ENCODE measurements at regions not wholly inside any gene's neighbourhood (a gene's known extent, or its start where the extent isn't known, plus 50 kb on each side); places are given as distances from the start of the nearest gene placed in this dataset.
"Not testable (repeated sequence)": the region's sequence is repeated elsewhere in the genome, so short reads cannot be mapped to it uniquely, and the experiment has no call there.

GRCh38 chr6:80579391-80580023 is 473.0 kb downstream of the BCKDHB start:
- Histone ChIP-seq H3K4me1 (ENCODE audit: control insufficient read depth, insufficient read depth, low read length) (no peaks in the 10 kb centered on the region), H3K9ac (ENCODE audit: control insufficient read depth, insufficient read depth, low read length) (no peak overlapping the region), H3K4me2 (ENCODE audit: control insufficient read depth, insufficient read depth) (no peak overlapping the region), H3K79me2 (ENCODE audit: control insufficient read depth, insufficient read depth, low read length) (no peaks in the 10 kb centered on the region), H4K20me1 (ENCODE audit: control insufficient read depth, insufficient read depth) (no peaks in the 10 kb centered on the region), H3K27ac (ENCODE audit: control insufficient read depth, insufficient read depth) (no peak overlapping the region), H3K9me3 (replicated peaks; ENCODE audit: control insufficient read depth, insufficient read depth, low read length) (no peaks in the 10 kb centered on the region), H3K36me3 (ENCODE audit: control insufficient read depth in 2 of 2, insufficient read depth in 2 of 2, low read length in 1 of 2) (no peaks in the 10 kb centered on the region), H3K27me3 (replicated peaks in 1 of 2; ENCODE audit: control insufficient read depth in 2 of 2, insufficient read depth in 2 of 2, low read length in 1 of 2) (no peaks in the 10 kb centered on the region), H2AFZ (ENCODE audit: control insufficient read depth, low read depth, low read length) (no peak overlapping the region), H3K4me3 (no peak overlapping the region)
- no peak for DNase-seq (ENCODE audit: low read depth, low spot score)
- no peak for FAIRE-seq
- 30% methylated on average over 2 of the region's 2 CpGs for WGBS (ENCODE audit: insufficient coverage, insufficient replicate concordance, low lambda C conversion rate, missing lambda C conversion rate)
- BruUV-seq (replicated peaks), result no TSS peak
- ChIA-PET CTCF (interaction anchor here (1.5 kb wide), 1 partner anchor 631 kb away, joined by 3 read pairs; no protein-coding TSS in a partner anchor), RAD21 (ENCODE audit: unreplicated experiment) (no interaction called here), SMC1A (ENCODE audit: uncharacterized antibody, unreplicated experiment) (interaction anchor here (0.6 kb wide), 1 partner anchor 10 kb away, joined by 3 read pairs; no protein-coding TSS in a partner anchor), POLR2A (no interaction called here)
- no peak for ATAC-seq
- in situ Hi-C loops (cut with MboI), result no loop called here
- intact Hi-C loops (cut with micrococcal nuclease; ENCODE audit: unreplicated experiment), result no loop called here
- TF ChIP-seq BCL3 (IDR thresholded peaks at IDR 0.05; ENCODE audit: borderline replicate concordance, insufficient read depth, low read depth, low read length, poor library complexity, severe bottlenecking) (no peak), SUZ12 (IDR thresholded peaks at IDR 0.05; ENCODE audit: unreplicated experiment) (no peak), CUX1 (IDR thresholded peaks at IDR 0.05; ENCODE audit: insufficient replicate concordance, low read depth, low read length) (no peak)

GRCh38 chr6:80573320-80573719 is 466.8 kb downstream of the BCKDHB start:
- in situ Hi-C loops (cut with MboI), result not testable (repeated sequence)

More at GRCh38 chr6:80573320-80573719, 466.8 kb downstream of the BCKDHB start:
- H3K27ac ChIP-seq (ENCODE audit: control insufficient read depth, insufficient read depth); H3K4me3 ChIP-seq; intact Hi-C loops (cut with micrococcal nuclease; ENCODE audit: unreplicated experiment); CTCF ChIA-PET; H3K9ac ChIP-seq (ENCODE audit: control insufficient read depth, insufficient read depth, low read length); BruUV-seq (replicated peaks); H3K4me2 ChIP-seq (ENCODE audit: control insufficient read depth, insufficient read depth); H2AFZ ChIP-seq (ENCODE audit: control insufficient read depth, low read depth, low read length); H3K36me3 ChIP-seq (ENCODE audit: control insufficient read depth in 2 of 2, insufficient read depth in 2 of 2, low read length in 1 of 2); H3K4me1 ChIP-seq (ENCODE audit: control insufficient read depth, insufficient read depth, low read length); FAIRE-seq; H4K20me1 ChIP-seq (ENCODE audit: control insufficient read depth, insufficient read depth); POLR2A ChIA-PET; ATAC-seq; SMC1A ChIA-PET (ENCODE audit: uncharacterized antibody, unreplicated experiment); DNase-seq (ENCODE audit: low read depth, low spot score); H3K27me3 ChIP-seq (replicated peaks in 1 of 2; ENCODE audit: control insufficient read depth in 2 of 2, insufficient read depth in 2 of 2, low read length in 1 of 2); H3K9me3 ChIP-seq (replicated peaks; ENCODE audit: control insufficient read depth, insufficient read depth, low read length); RAD21 ChIA-PET (ENCODE audit: unreplicated experiment); H3K79me2 ChIP-seq (ENCODE audit: control insufficient read depth, insufficient read depth, low read length): not testable (repeated sequence)
- WGBS (ENCODE audit: insufficient coverage, insufficient replicate concordance, low lambda C conversion rate, missing lambda C conversion rate), result 48% methylated on average over 15 of the region's 15 CpGs
